GM19043 (cell line): ENCODE measurements at regions not wholly inside any gene's neighbourhood (a gene's known extent, or its start where the extent isn't known, plus 50 kb on each side); places are given as distances from the start of the nearest gene placed in this dataset.

Experiments used
- ATAC-seq: cut with Tn5 transposase; IDR thresholded peaks from one replicate; pipeline ENCODE4 v1.9.1; 2021; ENCODE audit warnings: low read depth; ENCODE audit not compliant: unreplicated experiment

DNA sequence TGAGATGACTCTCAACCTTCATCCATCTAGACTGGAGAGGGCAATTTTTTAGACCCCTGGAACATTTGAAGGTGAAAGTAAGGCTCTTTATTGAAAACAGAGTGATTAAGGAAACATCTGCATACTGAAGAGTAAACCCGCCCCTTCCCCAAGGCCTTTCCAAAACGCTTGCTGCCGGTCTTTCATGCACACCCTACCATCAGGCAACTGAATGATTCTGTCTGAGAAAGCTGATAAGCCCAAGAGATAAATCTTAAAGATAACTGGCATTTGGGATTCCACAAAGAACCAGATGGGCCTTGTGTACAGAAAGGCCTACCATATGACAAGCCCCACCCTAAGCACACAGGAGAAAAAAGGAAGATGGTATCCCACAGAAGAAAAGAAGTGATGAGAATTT, 54.4 kb upstream of the PIK3R1 start:
- no peak for ATAC-seq

DNA sequence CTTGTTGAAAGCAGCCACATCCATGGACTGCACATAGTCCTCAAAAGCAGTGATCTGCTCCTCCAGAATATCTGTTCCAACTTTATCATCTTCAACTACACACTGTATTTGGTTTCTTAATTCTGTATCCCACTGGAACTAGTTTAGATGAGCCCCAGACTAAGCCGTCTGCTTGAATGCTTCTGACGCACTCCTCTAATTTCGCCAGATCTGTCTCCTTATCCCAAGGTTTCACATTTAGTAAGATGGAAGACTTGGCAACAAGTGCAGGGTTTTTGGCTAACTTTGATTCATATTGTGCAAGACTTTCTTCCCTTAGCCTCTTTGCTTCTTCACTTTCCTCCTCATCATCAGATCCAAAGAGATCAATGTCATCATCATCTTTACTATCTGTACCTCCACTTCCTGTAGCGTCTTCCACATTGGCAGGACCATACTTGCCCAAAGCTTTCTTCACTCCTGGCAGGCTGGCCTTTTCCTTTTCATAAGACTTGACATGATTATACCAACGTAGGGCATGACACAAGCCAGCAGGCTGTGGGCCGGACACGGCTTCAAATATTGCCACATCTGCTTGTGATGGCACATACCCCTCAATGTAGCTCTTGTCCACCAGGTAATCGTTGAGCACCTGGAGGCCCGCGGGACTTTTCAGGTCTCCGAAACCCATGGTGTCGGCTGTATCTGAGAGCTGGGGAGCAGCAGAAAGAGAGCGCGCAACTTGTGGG, 56.2 kb upstream of the PIK3R1 start:
- ATAC-seq, result no peak

DNA sequence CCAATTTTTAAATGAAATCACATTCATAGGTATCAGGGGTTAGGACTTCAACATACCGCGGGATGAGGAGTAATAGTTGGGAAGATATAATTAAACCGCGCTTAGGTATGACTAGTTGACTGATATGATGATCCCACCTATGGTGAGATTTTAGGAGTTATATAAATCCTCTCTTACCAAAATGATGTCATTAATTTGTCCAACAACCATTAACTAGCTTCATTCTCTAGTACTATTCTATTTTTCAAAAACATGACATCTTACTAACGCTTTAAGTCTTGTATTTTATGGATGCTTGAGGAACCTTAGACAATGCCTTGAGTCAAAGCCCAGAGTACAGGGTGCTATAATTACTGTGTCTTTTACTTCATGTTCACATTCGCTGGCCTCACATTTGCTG, 59.6 kb upstream of the PIK3R1 start:
- no peak for ATAC-seq

DNA sequence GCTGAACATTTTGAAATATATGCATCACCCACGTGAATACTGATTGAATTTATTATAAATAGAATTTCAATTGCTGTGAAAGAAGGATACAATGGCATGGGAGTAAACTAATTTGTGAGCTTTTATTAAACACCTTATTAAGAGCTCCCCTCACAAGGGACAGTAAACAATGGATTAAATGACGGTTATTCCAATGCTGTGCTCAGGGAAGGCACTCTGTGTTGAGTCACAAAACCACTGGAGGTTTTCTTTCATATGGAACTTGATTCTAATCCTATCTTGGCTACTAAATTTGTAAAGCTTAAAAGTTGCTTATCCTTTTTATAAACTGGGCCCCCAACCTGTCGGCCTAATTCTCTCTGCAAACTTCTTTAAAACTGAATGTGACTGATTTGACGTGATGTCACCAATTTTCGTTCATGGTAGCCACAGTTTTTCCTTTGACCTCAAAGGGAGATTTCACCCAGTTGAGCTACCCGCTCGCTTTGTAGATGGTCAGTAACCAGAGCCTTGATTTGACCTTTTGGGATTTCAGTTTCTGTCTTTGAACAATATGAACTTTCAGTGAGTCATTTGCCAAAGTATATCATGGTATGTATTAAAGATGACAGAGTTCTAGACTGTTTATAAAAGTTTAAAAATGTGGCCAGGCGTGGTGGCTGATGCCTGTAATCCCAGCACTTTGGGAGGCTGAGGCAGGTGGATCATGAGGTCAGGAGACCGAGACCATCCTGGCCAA, 61.3 kb upstream of the PIK3R1 start:
- ATAC-seq, result no peak

DNA sequence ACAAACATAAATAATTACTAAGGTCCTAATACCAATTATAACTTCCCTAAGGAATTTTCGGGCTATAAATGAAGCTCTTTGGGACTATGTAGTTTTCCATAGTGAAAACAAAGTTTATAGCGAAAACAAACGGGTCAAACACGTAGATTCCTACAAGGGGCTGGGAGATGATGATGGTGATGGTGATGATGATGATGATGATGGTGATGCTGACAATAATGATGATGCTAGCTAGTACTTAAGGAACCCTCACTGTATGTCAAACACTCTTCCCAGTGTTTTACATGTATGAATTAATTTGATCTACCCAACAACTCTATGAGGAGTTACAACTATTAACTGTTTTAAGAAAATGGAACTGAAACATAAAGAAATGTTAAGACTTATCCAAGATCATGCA, 63.7 kb upstream of the PIK3R1 start:
- ATAC-seq, result no peak

DNA sequence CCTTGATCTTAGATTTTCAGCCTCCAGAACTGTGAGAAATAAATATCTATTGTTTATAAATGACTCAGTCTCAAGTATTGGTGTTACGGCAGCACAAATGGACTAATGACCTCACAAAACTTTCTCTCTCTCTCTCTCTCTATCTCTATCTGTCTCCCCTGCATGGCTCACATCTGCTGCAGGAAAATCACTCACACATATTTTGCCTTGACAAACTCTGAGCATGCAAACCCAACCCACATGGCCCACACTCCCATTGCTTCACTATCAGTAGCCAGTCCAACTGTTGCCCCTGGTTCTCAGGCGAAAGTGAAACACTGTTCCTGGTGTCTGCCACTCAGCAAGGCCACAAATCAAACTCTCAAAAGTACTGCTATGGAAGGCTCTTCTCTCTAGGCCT, 66.4 kb upstream of the PIK3R1 start:
- ATAC-seq, result no peak

DNA sequence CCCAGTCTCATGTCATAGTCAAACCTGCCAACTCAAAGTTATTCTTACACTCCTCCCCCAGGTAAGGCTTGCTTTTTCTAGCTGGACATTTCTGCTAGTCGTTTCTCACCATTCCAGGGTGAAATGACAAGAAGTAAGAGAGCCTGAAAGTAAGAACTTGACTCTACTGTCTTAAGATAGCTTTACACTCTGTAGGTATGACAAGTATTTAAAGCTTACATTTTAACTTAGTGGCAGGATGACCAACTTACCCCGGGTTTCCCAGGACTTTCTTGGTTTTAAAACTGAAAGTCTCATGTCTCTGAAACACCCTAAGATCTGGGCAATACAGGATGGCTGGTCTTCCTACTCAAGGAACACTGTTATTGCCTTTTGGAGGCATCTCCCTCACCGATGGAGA, 67.5 kb upstream of the PIK3R1 start:
- peak; percentile 50 for ATAC-seq

DNA sequence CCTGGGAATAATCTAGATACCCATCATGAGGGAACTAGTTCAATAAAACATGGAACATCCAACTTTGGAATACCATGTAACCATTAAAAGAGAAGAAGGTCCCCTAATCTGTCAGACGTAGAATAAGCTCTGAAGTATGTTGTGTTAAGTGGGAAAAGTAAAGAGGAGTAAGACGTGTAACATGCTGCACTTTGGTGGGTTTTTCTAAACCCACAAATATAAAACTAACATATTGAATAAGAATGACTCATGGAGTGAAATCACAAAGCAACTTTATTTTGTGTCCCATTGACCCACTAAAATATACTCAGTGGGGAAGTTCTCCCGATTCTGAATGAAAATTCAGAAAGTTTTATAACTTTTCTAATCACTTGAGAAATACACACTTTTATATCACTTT, 67.9 kb upstream of the PIK3R1 start:
- no peak for ATAC-seq

DNA sequence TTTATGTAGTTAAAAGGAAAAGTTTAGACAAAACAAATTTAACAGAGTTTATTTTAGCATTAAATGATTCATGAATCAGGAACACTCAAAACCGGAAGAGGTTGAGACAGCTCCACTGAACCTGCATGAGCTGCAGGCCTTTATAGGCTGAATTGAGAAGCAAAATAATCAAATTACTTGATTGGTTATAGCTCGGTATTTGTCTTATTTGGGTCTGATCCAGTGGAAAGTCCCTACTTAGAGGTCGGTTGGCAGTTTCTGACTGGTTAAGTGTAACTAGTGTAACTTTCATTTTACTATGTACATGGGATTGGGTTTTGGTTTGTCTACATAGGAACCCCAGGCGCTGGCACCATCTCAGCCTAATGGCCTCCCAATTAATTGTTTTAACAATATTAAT, 74.1 kb upstream of the PIK3R1 start:
- ATAC-seq, result peak; percentile 32

DNA sequence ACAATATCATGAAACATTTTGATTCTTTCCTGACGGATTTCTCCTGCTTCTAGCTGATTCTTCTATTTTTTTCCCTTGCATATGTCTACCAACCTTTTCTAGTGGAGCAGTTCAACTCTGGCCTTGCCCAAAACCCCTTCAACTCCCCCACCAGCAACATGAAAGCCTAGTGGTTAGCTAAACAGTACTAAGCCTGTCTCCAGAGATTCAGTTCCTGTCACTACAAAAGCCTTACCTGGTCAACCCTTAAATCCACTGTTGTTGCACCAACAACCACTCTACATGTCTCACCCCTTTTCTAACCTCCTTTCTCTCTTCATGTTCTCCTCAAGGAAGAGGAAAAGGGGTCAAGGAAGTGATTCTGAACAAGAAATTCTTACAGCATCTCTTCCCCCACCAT, 74.8 kb upstream of the PIK3R1 start:
- peak; percentile 62 for ATAC-seq

DNA sequence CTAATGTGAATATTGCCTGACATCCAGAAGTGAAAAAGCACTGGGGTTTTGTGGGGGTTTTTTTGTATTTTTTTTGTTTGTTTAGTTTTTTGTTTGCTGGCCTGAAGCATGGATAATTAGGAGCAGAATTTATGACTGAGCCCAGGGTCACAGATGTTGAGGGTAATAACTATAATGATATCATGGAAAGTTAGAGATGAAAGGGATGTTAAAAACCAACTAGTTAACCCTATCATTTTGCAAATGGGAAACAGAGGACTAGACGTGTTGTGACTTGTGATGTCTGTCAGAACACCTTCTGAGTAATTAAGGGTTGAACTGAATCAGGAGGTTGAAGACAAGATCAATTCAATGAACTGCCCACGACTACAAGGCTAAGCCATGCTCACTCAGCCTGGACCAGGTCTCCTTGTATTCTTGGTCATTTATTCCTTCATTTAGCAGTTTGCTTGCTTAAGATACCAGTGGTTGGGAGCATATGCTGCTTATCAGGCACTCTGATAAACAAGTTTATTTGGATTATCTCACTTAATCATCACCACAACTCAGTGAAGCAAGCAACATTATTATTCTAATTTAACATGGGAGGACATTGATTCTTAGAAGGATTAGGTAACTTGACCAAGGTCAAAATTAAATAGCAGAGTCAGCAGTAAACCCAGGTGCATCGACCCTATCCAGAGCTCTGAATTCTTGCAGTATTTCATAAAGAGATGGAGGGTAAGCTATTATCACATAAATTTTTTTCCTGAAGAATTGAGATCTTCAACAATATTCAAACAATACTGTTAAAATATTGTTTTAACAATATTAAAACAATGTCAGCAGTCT, 75.7 kb upstream of the PIK3R1 start:
- no peak for ATAC-seq

DNA sequence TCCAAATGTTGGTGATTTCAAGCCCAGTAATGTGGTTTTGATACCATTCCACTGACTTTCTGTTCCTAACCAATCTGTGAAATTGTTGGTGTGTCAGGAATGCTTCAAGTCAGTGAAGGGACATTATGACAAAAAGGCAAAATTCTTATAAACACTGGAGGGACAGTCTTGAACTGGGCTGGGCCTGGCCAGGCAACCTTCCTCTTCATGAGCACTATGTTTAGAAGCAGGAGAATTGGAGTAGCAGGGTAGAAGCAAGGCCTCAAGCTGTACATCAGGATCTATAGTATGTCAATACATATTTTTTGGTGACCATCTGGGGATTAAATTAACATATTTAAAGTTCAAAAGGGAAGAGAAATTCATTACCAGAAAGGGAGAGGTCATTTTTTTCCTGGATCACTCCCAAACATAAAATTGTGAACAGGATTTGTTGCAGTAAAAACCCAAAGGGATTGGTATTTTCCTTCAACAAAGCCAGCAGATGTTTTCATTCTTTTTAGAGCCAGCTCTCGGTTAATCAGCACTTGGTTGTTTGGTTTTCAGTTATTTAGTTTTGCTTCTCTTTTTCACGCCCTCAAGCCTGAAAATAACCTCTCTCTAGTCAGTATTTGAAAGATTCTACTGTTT, 77.9 kb upstream of the PIK3R1 start:
- no peak for ATAC-seq

DNA sequence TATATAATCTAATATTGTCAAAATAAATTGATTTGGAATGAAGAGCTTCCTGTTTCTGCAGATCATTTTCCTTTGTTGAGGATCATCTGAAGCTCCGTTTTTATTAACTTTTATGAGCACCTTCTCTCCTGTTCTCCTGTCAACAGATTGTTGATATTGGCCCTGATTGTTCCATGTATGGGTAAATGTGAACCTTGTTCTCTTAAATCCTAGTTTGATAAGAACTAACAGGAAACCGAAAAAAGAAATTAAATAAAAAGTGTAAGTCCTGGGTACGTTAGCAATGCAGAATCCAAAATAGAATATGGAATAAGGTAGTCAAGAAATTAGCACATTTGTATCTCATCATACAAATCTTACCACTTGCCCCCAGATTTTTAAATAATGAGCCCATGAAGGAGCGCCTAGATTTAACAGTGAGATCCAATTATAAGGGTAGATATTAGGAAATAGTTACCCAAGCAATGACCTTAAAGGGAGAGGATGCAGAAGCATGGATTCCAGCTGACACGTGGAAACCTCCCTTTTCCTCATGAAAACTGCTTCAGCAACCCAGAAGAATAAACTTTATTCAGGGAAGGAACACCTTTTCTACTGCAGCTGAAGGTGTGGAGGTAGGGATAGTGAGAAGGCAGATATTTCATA, 80.8 kb upstream of the PIK3R1 start:
- no peak for ATAC-seq

DNA sequence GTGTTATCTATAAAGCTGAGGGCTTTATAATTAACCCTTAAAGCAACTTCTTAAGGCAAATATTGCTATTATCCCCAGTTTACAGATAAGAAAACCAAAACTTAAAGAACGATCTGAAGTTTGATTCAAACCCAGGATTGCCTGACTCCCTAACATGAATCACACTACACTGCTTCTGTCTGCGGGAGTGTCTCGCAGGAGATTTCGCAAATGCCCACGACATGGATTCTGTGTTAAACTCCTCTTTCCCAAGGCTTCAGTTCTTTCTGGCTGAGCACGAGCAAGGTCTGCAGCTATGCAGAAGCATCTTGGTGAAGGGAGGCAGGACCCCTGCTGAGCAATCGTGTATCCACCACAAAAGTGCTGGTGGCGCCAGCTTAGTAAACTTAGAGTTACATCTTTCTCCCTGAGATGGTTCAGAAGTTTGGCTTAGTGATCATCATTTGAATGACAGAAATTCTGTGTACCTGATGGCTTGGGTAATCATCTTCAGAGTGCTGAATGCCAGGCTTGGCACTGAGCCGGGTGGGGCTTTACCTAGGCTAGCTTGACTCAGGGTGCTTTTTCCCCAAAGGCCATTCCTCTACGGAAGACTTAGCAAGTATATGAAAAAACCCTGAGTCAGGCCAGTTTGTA, 81.4 kb upstream of the PIK3R1 start:
- no peak for ATAC-seq

DNA sequence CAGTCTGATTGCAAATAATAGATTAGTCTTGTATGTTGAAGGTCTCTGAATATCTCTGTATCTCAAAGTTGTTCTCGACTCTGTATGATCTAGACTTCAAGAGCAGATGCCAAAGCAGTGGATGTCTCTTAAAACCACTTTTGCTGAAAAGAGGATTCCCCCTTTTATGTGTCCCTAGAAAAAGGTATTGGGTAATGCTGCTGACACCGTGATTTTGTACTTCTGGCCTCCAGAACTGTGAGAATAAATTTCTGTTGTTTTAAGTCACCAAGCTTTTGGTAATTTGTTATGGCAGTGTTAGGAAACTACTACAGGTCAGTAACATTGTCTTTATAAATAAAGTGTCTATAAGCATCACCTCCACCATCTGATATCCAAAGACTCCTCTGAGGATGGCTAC, 85.3 kb upstream of the PIK3R1 start:
- ATAC-seq, result no peak

DNA sequence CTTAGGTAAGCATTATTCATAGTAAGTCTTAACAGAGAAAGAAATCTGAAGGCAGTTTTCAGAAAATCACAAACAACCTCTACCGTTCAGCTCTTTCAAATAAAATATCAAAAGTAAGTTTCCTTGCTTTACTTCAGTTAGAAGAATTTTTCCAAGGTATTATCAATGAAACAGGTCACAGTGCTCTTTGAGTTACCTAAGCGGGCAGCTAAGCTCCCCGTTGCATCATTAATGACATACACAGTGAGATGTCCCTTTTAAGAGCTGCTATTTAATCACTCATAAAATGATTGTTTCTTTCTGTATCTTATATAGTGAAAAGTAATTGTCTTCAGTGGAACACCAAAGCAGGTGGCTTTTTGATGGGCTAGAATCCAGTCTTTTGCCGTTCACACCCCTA, 86.2 kb upstream of the PIK3R1 start:
- no peak for ATAC-seq

DNA sequence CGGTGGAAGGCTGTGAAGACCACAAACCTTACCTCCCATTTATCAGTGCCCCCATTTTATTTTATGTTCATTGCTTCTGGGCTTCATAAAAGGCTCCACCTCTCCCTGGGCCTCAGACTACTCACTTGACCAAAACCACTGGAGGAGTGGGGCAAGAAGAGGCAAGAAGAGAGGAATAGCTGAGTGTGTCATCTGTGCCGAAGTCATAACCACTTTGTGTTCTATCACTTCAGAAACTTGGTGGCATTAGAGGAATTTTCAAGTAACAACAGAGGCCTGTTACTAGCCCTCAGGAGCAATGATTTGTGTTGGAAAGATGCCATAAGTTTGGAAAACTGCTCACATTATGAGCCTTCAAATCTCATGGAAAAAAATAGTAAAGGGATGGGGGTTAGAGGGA, 88.7 kb upstream of the PIK3R1 start:
- no peak for ATAC-seq

DNA sequence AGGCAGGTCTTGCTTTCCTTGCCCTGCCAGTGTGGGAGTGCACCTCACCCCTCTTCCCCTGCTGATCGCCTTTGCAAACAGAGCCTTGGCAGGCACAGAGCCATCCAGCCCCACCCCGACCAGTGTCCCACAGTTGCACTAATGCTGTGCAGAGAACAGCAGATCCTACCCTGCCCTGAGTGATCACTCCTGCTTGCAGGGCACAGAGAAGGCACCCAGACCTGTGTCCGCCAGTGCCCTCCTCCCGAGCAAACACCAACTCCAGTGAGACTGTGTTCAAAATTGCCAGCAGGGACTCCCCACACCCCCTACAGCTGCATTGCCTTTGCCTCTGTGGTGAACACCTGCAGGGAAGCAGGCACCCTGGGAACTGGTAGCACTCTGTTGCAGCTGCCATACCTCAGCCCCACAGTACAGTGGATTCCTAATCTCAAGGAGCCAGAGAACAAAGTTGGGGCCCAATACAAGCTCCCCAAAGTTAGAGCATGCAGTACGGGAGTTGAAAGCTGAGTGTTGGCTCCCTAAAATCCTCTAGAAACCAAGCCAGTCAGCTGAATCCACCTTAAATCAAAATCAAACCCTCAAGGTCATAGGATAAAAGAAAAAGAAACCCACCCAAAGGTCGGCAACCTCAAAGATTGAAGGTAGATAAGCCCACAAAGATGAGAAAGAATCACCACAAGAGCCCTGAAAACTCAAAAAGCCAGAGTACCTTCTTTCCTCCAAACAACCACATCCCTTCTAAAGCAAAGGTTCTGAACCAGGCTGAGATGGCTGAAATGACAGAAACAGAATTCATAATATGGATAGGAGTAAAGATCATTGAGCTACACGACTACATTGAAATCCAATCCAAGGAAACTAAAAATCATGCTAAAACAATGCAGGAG, 92.9 kb upstream of the PIK3R1 start:
- no peak for ATAC-seq

DNA sequence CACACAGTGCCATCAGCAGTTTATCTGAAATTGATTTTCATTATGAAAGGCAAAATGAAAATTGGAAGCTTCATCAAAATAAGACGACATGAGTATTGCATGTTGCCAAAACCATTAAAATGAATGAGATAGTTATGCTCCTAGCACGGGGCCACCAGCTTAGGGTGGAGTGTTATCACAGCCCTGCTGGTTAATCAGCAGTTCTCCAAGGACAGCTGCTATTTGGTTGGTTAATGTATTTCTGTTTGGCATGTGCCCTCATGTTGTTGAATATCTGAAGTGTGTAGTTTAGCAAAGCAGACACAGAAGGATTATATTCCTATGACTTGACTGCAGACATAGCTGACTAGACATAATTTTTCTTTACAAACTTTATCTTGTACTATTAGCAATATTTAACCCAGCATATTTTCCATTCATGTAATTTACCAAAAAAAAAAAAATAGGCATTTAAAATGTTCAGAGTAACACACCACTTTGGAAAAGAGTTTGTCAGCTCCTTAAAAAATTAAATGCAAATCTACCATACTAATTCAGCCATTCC, 98.6 kb upstream of the PIK3R1 start:
- ATAC-seq, result no peak
